Uterus (tissue), 2 donors: ENCODE measurements at regions not wholly inside any gene's neighbourhood (a gene's known extent, or its start where the extent isn't known, plus 50 kb on each side); places are given as distances from the start of the nearest gene placed in this dataset.

Experiments
- CTCF ChIP-seq, 4 experiments: fragments of 200-600 bp in 2 of 4; fragments of 450-650 bp in 2 of 4; sonication (generic) in 2 of 4; IDR thresholded peaks; one replicate each; pipeline ENCODE4 v1.5.1; 2016 to 2019; ENCODE audit warnings: antibody characterized with exemption in 4 of 4, mild to moderate bottlenecking in 2 of 4, moderate library complexity in 1 of 4
- POLR2A ChIP-seq, 2 donors: fragments of 450-650 bp; IDR thresholded peaks; one replicate each; pipeline ENCODE4 v1.6.1; 2016; ENCODE audit warnings: antibody characterized with exemption in 2 of 2, mild to moderate bottlenecking in 1 of 2, moderate library complexity in 1 of 2

GRCh38 chr11:95353706-95354105 is 122.7 kb upstream of the SESN3 start:
- TF ChIP-seq POLR2A (IDR thresholded peaks at IDR 0.05) (no peak), CTCF (IDR thresholded peaks at IDR 0.05) (no peak)
